ENCODE measurements at regions not wholly inside any gene's neighbourhood (a gene's known extent, or its start where the extent isn't known, plus 50 kb on each side); places are given as distances from the start of the nearest gene placed in this dataset.
A peak's percentile ranks its signal among the peaks of the same experiment; 100 is the strongest.

DNA sequence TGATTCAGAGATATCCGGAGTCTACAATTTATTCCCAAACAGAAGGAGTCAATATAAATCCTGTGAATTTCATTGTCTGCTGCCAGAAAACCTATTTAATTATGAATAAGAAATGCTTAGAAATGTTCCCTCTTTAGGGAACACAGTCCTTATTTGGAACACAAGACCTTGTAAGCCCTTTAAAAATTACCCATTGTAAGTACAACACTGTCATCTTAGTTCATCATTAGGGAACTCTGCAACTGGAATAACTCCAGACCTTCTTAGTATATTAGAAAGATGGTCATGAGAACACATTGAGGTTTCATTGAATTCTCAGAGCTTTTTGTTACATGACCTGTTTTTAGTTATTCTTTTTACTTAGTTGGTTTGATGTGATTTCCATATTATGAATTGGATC lies 548.5 kb upstream of the KLF12 start:
- no peak for DNase-seq (ENCODE audit: low read depth)
- no peak overlapping the region for H3K4me3 ChIP-seq (ENCODE audit: low read length)

DNA sequence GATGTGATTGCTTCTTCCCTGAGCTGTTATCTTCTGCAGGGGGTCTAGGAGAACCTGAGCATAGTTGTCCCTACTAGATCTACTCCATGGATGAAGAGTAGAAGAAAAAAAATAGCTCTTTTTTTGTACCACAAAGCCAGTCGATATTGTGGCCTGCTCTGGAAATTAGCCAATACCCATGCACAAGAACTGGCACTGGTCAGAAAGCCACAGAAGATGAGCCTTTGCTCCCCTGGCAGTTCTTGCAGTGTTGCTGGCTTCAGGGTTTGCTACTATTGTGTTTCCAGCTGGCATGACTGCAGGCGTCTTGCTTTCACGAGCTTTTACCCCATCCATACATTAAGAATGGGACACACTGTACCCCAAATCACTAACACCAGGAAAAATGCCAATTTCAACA lies 547.7 kb upstream of the KLF12 start:
- no peak for TF ChIP-seq CTCF (conservative IDR thresholded peaks at IDR 0.05; ENCODE audit: low read depth, low read length)
- H3K4me3 ChIP-seq (ENCODE audit: low read length) = no peak overlapping the region
- DNase-seq (ENCODE audit: low read depth) = no peak

More for the DNA sequence above, 548.5 kb upstream of the KLF12 start:
- no peak for TF ChIP-seq CTCF (conservative IDR thresholded peaks at IDR 0.05; ENCODE audit: low read depth, low read length)

- DNase-seq (ENCODE audit: low read depth) = peak; percentile 35
- no peak for TF ChIP-seq CTCF (conservative IDR thresholded peaks at IDR 0.05; ENCODE audit: low read depth, low read length)
- H3K4me3 ChIP-seq (ENCODE audit: low read length) = no peak overlapping the region
Measured at GRCh38 chr13:74678308-74678965, 544.2 kb upstream of the KLF12 start.

GRCh38 chr13:74675972-74676371 lies 541.8 kb upstream of the KLF12 start:
- H3K4me3 ChIP-seq (ENCODE audit: low read length) = no peak overlapping the region
- no peak for TF ChIP-seq CTCF (conservative IDR thresholded peaks at IDR 0.05; ENCODE audit: low read depth, low read length)
- DNase-seq (ENCODE audit: low read depth) = no peak

- no peak for TF ChIP-seq CTCF (conservative IDR thresholded peaks at IDR 0.05; ENCODE audit: low read depth, low read length)
- no peak overlapping the region for H3K4me3 ChIP-seq (ENCODE audit: low read length)
- peak; percentile 97 for DNase-seq (ENCODE audit: low read depth)
Measured at GRCh38 chr13:74675182-74675581, 541.0 kb upstream of the KLF12 start.

GRCh38 chr13:74674720-74675119 lies 540.5 kb upstream of the KLF12 start:
- TF ChIP-seq CTCF (conservative IDR thresholded peaks at IDR 0.05; ENCODE audit: low read depth, low read length) = no peak
- DNase-seq (ENCODE audit: low read depth) = no peak

GRCh38 chr13:74669149-74669548 lies 534.9 kb upstream of the KLF12 start:
- DNase-seq (ENCODE audit: low read depth) = no peak
- no peak for TF ChIP-seq CTCF (conservative IDR thresholded peaks at IDR 0.05; ENCODE audit: low read depth, low read length)

More at GRCh38 chr13:74674720-74675119, 540.5 kb upstream of the KLF12 start:
- H3K4me3 ChIP-seq (ENCODE audit: low read length) = no peak overlapping the region

More at GRCh38 chr13:74669149-74669548, 534.9 kb upstream of the KLF12 start:
- no peak overlapping the region for H3K4me3 ChIP-seq (ENCODE audit: low read length)

All from retinal pigment epithelial cell (primary cell).